GM12878 (cell line): ENCODE measurements at regions not wholly inside any gene's neighbourhood (a gene's known extent, or its start where the extent isn't known, plus 50 kb on each side); places are given as distances from the start of the nearest gene placed in this dataset.

Source experiments
- ESRRA ChIP-seq: IDR thresholded peaks from 2 replicates; pipeline ENCODE4 v1.6.1; 2012; ENCODE audit warnings: mild to moderate bottlenecking, low read length, improper control_type of control experiment
- EZH2 ChIP-seq: IDR thresholded peaks from 2 replicates; pipeline ENCODE4 v1.6.1; 2012; ENCODE audit warnings: low read depth, mild to moderate bottlenecking, control low read depth, inconsistent platforms, low read length, borderline replicate concordance; ENCODE audit not compliant: control insufficient read depth
- MEF2B ChIP-seq: fragments of 450-650 bp; IDR thresholded peaks from 2 replicates; pipeline ENCODE4 v1.6.1; 2018; ENCODE audit warnings: mild to moderate bottlenecking, moderate library complexity; ENCODE audit not compliant: partially characterized antibody, poor library complexity, severe bottlenecking
- TF ChIP-seq, protein P1 (sequence below): fragments of 450-650 bp; formaldehyde crosslinking; IDR thresholded peaks from 2 replicates; pipeline ENCODE4 v1.4.0; 2022; ENCODE audit warnings: mild to moderate bottlenecking, moderate library complexity
- TF ChIP-seq, protein P2 (sequence below): fragments of 450-650 bp; IDR thresholded peaks from 2 replicates; pipeline ENCODE4 v1.6.1; 2018; ENCODE audit warnings: borderline replicate concordance, mild to moderate bottlenecking; ENCODE audit not compliant: partially characterized antibody
- TF ChIP-seq, protein P3 (sequence below): IDR thresholded peaks from 2 replicates; pipeline ENCODE4 v1.6.1; 2012; ENCODE audit warnings: improper control_type of control experiment, low read depth, low read length; ENCODE audit not compliant: insufficient replicate concordance

DNA sequence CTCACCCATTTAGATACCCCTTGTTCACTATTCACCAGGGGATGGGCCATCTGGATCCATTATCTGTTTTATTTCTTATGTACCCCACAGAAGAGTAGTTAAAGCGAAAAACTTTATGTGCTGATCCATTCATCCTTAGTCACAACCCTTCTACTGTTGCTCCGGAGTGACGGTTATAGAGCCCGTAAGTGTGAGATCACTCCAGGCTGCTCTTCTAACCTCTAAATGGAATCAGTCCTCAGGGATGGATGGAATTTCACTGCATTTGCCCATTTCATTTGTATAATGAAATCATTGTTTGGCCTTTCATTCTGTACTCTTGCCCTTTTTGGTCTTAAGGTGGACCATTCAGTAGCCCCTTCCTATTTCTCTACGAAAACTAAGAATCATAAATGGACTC is 409.3 kb upstream of the RUNX1 start (continued):
- TF ChIP-seq, protein P1, sequence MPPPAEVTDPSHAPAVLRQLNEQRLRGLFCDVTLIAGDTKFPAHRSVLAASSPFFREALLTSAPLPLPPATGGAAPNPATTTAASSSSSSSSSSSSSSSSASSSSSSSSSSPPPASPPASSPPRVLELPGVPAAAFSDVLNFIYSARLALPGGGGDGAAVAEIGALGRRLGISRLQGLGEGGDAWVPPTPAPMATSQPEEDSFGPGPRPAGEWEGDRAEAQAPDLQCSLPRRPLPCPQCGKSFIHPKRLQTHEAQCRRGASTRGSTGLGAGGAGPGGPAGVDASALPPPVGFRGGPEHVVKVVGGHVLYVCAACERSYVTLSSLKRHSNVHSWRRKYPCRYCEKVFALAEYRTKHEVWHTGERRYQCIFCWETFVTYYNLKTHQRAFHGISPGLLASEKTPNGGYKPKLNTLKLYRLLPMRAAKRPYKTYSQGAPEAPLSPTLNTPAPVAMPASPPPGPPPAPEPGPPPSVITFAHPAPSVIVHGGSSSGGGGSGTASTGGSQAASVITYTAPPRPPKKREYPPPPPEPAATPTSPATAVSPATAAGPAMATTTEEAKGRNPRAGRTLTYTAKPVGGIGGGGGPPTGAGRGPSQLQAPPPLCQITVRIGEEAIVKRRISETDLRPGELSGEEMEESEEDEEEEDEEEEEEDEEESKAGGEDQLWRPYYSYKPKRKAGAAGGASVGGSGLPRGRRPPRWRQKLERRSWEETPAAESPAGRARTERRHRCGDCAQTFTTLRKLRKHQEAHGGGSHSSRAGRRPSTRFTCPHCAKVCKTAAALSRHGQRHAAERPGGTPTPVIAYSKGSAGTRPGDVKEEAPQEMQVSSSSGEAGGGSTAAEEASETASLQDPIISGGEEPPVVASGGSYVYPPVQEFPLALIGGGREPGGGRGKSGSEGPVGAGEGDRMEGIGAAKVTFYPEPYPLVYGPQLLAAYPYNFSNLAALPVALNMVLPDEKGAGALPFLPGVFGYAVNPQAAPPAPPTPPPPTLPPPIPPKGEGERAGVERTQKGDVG (CRISPR knock-in tag) = no peak
- TF ChIP-seq, protein P2, sequence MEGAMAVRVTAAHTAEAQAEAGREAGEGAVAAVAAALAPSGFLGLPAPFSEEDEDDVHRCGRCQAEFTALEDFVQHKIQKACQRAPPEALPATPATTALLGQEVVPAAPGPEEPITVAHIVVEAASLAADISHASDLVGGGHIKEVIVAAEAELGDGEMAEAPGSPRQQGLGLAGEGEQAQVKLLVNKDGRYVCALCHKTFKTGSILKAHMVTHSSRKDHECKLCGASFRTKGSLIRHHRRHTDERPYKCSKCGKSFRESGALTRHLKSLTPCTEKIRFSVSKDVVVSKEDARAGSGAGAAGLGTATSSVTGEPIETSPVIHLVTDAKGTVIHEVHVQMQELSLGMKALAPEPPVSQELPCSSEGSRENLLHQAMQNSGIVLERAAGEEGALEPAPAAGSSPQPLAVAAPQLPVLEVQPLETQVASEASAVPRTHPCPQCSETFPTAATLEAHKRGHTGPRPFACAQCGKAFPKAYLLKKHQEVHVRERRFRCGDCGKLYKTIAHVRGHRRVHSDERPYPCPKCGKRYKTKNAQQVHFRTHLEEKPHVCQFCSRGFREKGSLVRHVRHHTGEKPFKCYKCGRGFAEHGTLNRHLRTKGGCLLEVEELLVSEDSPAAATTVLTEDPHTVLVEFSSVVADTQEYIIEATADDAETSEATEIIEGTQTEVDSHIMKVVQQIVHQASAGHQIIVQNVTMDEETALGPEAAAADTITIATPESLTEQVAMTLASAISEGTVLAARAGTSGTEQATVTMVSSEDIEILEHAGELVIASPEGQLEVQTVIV = no peak
- no peak for TF ChIP-seq ESRRA
- TF ChIP-seq, protein P3, sequence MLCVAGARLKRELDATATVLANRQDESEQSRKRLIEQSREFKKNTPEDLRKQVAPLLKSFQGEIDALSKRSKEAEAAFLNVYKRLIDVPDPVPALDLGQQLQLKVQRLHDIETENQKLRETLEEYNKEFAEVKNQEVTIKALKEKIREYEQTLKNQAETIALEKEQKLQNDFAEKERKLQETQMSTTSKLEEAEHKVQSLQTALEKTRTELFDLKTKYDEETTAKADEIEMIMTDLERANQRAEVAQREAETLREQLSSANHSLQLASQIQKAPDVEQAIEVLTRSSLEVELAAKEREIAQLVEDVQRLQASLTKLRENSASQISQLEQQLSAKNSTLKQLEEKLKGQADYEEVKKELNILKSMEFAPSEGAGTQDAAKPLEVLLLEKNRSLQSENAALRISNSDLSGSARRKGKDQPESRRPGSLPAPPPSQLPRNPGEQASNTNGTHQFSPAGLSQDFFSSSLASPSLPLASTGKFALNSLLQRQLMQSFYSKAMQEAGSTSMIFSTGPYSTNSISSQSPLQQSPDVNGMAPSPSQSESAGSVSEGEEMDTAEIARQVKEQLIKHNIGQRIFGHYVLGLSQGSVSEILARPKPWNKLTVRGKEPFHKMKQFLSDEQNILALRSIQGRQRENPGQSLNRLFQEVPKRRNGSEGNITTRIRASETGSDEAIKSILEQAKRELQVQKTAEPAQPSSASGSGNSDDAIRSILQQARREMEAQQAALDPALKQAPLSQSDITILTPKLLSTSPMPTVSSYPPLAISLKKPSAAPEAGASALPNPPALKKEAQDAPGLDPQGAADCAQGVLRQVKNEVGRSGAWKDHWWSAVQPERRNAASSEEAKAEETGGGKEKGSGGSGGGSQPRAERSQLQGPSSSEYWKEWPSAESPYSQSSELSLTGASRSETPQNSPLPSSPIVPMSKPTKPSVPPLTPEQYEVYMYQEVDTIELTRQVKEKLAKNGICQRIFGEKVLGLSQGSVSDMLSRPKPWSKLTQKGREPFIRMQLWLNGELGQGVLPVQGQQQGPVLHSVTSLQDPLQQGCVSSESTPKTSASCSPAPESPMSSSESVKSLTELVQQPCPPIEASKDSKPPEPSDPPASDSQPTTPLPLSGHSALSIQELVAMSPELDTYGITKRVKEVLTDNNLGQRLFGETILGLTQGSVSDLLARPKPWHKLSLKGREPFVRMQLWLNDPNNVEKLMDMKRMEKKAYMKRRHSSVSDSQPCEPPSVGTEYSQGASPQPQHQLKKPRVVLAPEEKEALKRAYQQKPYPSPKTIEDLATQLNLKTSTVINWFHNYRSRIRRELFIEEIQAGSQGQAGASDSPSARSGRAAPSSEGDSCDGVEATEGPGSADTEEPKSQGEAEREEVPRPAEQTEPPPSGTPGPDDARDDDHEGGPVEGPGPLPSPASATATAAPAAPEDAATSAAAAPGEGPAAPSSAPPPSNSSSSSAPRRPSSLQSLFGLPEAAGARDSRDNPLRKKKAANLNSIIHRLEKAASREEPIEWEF = no peak
- TF ChIP-seq MEF2B = no peak
- TF ChIP-seq EZH2 = no peak
